ENCODE measurements at regions not wholly inside any gene's neighbourhood (a gene's known extent, or its start where the extent isn't known, plus 50 kb on each side); places are given as distances from the start of the nearest gene placed in this dataset.

- Histone ChIP-seq H3K23me2 (ENCODE audit: low read depth, low read length) (no peaks in the 10 kb centered on the region), H2BK120ac (replicated peaks; ENCODE audit: low read depth, low read length) (no peak overlapping the region), H4K91ac (replicated peaks; ENCODE audit: insufficient read length, low read length) (no peak overlapping the region), H3K36me3 (ENCODE audit: control insufficient read depth in 2 of 4, insufficient read depth in 4 of 4, low read length in 3 of 4) (no peaks in the 10 kb centered on the region), H4K8ac (ENCODE audit: extremely low read depth, insufficient read depth, low read length) (no peak overlapping the region; the same call in 1 of the 2 replicates), H3K9me3 (ENCODE audit: insufficient read depth in 2 of 2, low read depth in 1 of 2, low read length in 1 of 2) (no peaks in the 10 kb centered on the region), H2AK5ac (ENCODE audit: low read depth, low read length) (no peak overlapping the region), H3K27me3 (replicated peaks in 1 of 4; ENCODE audit: control insufficient read depth in 3 of 4, extremely low read depth in 1 of 4, insufficient read depth in 3 of 4, low read length in 3 of 4) (no peaks in the 10 kb centered on the region), H3K18ac (ENCODE audit: extremely low read depth, low read length) (no peak overlapping the region), H2BK20ac (ENCODE audit: low read length) (no peak overlapping the region), H3K56ac (replicated peaks; ENCODE audit: insufficient read length, low read depth, low read length) (no peak overlapping the region), H2AFZ (ENCODE audit: low read length) (no peak overlapping the region), H3K4ac (replicated peaks; ENCODE audit: insufficient read length, low read depth, low read length) (no peak overlapping the region), H3K79me2 (ENCODE audit: control insufficient read depth in 1 of 2, insufficient read depth in 2 of 2, low read length in 2 of 2) (no peaks in the 10 kb centered on the region), H3K4me1 (replicated peaks in 1 of 4; ENCODE audit: control insufficient read depth in 3 of 4, insufficient read depth in 4 of 4, low read length in 3 of 4) (no peaks in the 10 kb centered on the region), H3K4me2 (ENCODE audit: insufficient read depth in 1 of 2, low read depth in 2 of 2, low read length in 2 of 2) (no peak overlapping the region), H2BK12ac (ENCODE audit: low read depth, low read length) (no peak overlapping the region), H3K79me1 (ENCODE audit: low read depth, low read length) (no peaks in the 10 kb centered on the region), H2BK5ac (ENCODE audit: low read depth, low read length) (no peak overlapping the region), H3K9ac (replicated peaks in 1 of 4; ENCODE audit: extremely low read depth in 1 of 4, low read depth in 3 of 4, low read length in 3 of 4) (no peak overlapping the region), H4K5ac (ENCODE audit: insufficient read length, low read depth, low read length) (no peak overlapping the region), H3K23ac (ENCODE audit: insufficient read length) (no peak overlapping the region), H3K14ac (ENCODE audit: insufficient read length) (no peak overlapping the region), H3K27ac (ENCODE audit: low read depth, low read length) (no peak overlapping the region), H4K20me1 (replicated peaks in 1 of 2; ENCODE audit: control insufficient read depth in 1 of 2, insufficient read depth in 2 of 2, low read length in 2 of 2) (no peaks in the 10 kb centered on the region), H3K4me3 (ENCODE audit: extremely low read depth in 1 of 4, insufficient read depth in 2 of 4, low read depth in 3 of 4, low read length in 4 of 4) (no peak overlapping the region), H2BK15ac (ENCODE audit: low read length) (no peak overlapping the region)
- TF ChIP-seq CEBPB (IDR thresholded peaks at IDR 0.05; ENCODE audit: low read depth, low read length) = no peak
- TF ChIP-seq SUZ12 (IDR thresholded peaks at IDR 0.05; ENCODE audit: low read length) = no peak
- no peak for TF ChIP-seq KDM4A (IDR thresholded peaks at IDR 0.05; ENCODE audit: low read depth, low read length, severe bottlenecking)
- TF ChIP-seq SIN3A (conservative IDR thresholded peaks at IDR 0.05 in 1 of 2, IDR thresholded peaks at IDR 0.05 in 1 of 2; ENCODE audit: low read depth in 1 of 2, low read length in 2 of 2) = no peak
- TF ChIP-seq CBX5 (IDR thresholded peaks at IDR 0.05; ENCODE audit: low read depth, low read length) = no peak
- no peak for TF ChIP-seq CHD2 (IDR thresholded peaks at IDR 0.05; ENCODE audit: low read length)
- no peak for TF ChIP-seq KDM5A (IDR thresholded peaks at IDR 0.05; ENCODE audit: low read length)
- no peak for TF ChIP-seq JUND (IDR thresholded peaks at IDR 0.05; ENCODE audit: low read length)
- no peak for TF ChIP-seq RAD21 (IDR thresholded peaks at IDR 0.05 in 1 of 2, conservative IDR thresholded peaks at IDR 0.05 in 1 of 2; ENCODE audit: low read depth in 2 of 2, low read length in 2 of 2)
- TF ChIP-seq BACH1 (IDR thresholded peaks at IDR 0.05; ENCODE audit: low read length) = no peak
- no peak for TF ChIP-seq TAF1 (IDR thresholded peaks at IDR 0.05; ENCODE audit: low read depth, low read length)
- TF ChIP-seq JUN (IDR thresholded peaks at IDR 0.05; ENCODE audit: low read depth, low read length) = no peak
- DNase-seq (ENCODE audit: low read depth in 1 of 2, low spot score in 2 of 2) = no peak
- ChIA-PET CTCF (ENCODE audit: partially characterized antibody) (interaction anchor here (1.3 kb wide), 1 partner anchor 58 kb away, joined by 4 read pairs; no protein-coding TSS in a partner anchor), POLR2A (ENCODE audit: partially characterized antibody) (no interaction called here)
- 95% methylated on average over 6 of the region's 6 CpGs; no CpG with 5 or more reads in 1 of the 2 experiments for WGBS, 2 experiments (ENCODE audit: extremely low coverage in 1 of 2, insufficient coverage in 1 of 2, insufficient read length in 1 of 2, insufficient replicate concordance in 2 of 2, low coverage in 1 of 2, low lambda C conversion rate in 2 of 2, missing lambda C conversion rate in 1 of 2)
- no peak for FAIRE-seq
These were observed 93.0 kb upstream of the IRS2 start for GRCh38 chr13:109879338-109879737.

All from H1 (cell line).